ENCODE measurements at regions not wholly inside any gene's neighbourhood (a gene's known extent, or its start where the extent isn't known, plus 50 kb on each side); places are given as distances from the start of the nearest gene placed in this dataset.

GRCh38 chr6:115577270-115577669 lies 483.4 kb downstream of the FRK start:
- Mint-ChIP-seq H3K4me1 (no peaks in the 10 kb centered on the region), H3K27ac (no peak overlapping the region), H3K36me3 (no peaks in the 10 kb centered on the region), H3K9me3 (peaks cover 0 to 2% (median 0%) of the 10 kb centered on the region in 7 donors), H3K4me3 (no peak overlapping the region), H3K27me3 (ENCODE audit: low read depth in 3 of 3) (no peaks in the 10 kb centered on the region)
- Histone ChIP-seq H4K20me1 (ENCODE audit: insufficient read depth, low read length) (no peaks in the 10 kb centered on the region), H3K9me3 (replicated peaks in 1 of 2; ENCODE audit: control insufficient read depth in 1 of 2, insufficient read depth in 1 of 2, low read length in 2 of 2) (no peaks in the 10 kb centered on the region), H3K27ac (ENCODE audit: low read depth in 1 of 2, low read length in 2 of 2) (no peak overlapping the region), H3K4me2 (replicated peaks; ENCODE audit: extremely low read depth, low read length, poor library complexity, severe bottlenecking) (no peak overlapping the region), H3K4me3 (replicated peaks in 1 of 3; ENCODE audit: low read depth in 2 of 3, low read length in 3 of 3) (no peak overlapping the region), H3K4me1 (ENCODE audit: control insufficient read depth in 1 of 2, insufficient read depth in 2 of 2, low read length in 2 of 2) (no peaks in the 10 kb centered on the region), H3K79me2 (ENCODE audit: insufficient read depth, low read length) (no peaks in the 10 kb centered on the region), H2AFZ (ENCODE audit: insufficient read depth, low read depth, low read length, poor library complexity, severe bottlenecking) (no peak overlapping the region), H3K36me3 (replicated peaks in 1 of 2; ENCODE audit: control insufficient read depth in 1 of 2, insufficient read depth in 2 of 2, low read length in 2 of 2) (no peaks in the 10 kb centered on the region), H3K9ac (ENCODE audit: insufficient read depth, low read length, poor library complexity, severe bottlenecking) (no peak overlapping the region), H3K27me3 (ENCODE audit: control insufficient read depth in 2 of 2, insufficient read depth in 2 of 2, low read length in 2 of 2) (no peaks in the 10 kb centered on the region)
- DNase-seq: no peak
- TF ChIP-seq CTCF (IDR thresholded peaks at IDR 0.05): no peak
- no CpG with 5 or more reads among the region's 2 CpGs for WGBS (ENCODE audit: insufficient coverage)
- intact Hi-C loops (cut with micrococcal nuclease): no loop called here

DNA sequence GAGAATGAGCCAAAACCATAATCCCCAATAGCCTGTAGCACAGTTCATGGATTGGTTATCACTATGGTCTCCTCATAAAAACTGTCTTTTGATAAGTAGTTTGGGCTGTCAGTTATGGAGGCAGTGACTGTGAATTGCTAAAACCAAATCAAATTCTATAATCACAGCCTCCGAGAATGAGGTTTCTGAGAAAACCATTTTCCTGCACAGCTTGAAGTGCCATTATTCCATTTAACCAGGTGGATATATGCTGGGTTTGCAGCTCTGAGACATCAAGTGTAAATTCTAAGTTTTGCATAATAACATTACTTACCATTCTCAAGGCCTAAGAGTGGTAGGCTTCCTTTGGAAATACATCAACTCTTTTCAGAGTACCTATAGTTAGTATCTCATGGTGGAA lies 485.4 kb downstream of the FRK start:
- WGBS (ENCODE audit: insufficient coverage): no CpG with 5 or more reads among the region's 1 CpG
- Mint-ChIP-seq H3K36me3 (no peaks in the 10 kb centered on the region), H3K27me3 (ENCODE audit: low read depth in 3 of 3) (peaks cover 0 to 2% (median 0%) of the 10 kb centered on the region in 3 donors), H3K9me3 (peaks cover 0 to 3% (median 0%) of the 10 kb centered on the region in 7 donors), H3K4me3 (no peak overlapping the region), H3K27ac (no peak overlapping the region), H3K4me1 (no peaks in the 10 kb centered on the region)
- Histone ChIP-seq H3K4me2 (replicated peaks; ENCODE audit: extremely low read depth, low read length, poor library complexity, severe bottlenecking) (no peak overlapping the region), H3K4me3 (replicated peaks in 1 of 3; ENCODE audit: low read depth in 2 of 3, low read length in 3 of 3) (no peak overlapping the region), H3K4me1 (ENCODE audit: control insufficient read depth in 1 of 2, insufficient read depth in 2 of 2, low read length in 2 of 2) (no peaks in the 10 kb centered on the region), H3K27me3 (ENCODE audit: control insufficient read depth in 2 of 2, insufficient read depth in 2 of 2, low read length in 2 of 2) (no peaks in the 10 kb centered on the region), H4K20me1 (ENCODE audit: insufficient read depth, low read length) (no peaks in the 10 kb centered on the region), H3K36me3 (replicated peaks in 1 of 2; ENCODE audit: control insufficient read depth in 1 of 2, insufficient read depth in 2 of 2, low read length in 2 of 2) (no peaks in the 10 kb centered on the region), H2AFZ (ENCODE audit: insufficient read depth, low read depth, low read length, poor library complexity, severe bottlenecking) (no peak overlapping the region), H3K9ac (ENCODE audit: insufficient read depth, low read length, poor library complexity, severe bottlenecking) (no peak overlapping the region), H3K9me3 (replicated peaks in 1 of 2; ENCODE audit: control insufficient read depth in 1 of 2, insufficient read depth in 1 of 2, low read length in 2 of 2) (no peaks in the 10 kb centered on the region), H3K27ac (ENCODE audit: low read depth in 1 of 2, low read length in 2 of 2) (no peak overlapping the region), H3K79me2 (ENCODE audit: insufficient read depth, low read length) (no peaks in the 10 kb centered on the region)
- TF ChIP-seq CTCF (IDR thresholded peaks at IDR 0.05): no peak
- intact Hi-C loops (cut with micrococcal nuclease): no loop called here
- no peak for DNase-seq
